ENCODE measurements at regions not wholly inside any gene's neighbourhood (a gene's known extent, or its start where the extent isn't known, plus 50 kb on each side); places are given as distances from the start of the nearest gene placed in this dataset.

DNA sequence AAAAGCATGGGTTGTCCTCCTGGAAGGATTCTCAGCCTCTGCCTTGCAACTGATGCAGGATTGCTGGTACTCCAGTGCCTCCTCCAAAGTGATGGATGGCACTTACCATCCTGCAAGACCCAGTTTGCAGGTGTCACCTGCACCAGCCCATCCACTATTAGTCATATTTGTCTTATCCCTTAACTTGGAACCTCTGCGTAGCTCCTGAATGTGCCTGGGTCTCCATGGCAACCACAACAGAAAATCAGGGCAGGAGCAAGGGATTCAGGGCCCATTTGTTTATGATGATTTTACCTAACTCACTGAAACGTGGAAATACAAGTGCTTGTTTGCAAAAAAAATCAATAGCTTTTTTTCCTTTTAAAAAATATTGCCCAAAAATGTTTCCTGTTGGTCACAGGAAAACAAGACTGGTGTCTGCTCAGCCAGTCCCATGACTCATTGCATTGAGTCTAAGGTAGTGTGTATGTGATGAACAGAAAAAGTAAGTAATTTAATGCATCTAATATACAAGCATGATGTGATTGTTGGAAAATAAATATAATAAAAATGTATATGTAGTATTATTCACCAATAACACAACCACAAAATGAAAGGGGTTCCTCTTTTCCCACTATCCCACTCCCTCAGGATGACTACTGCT lies 1196.3 kb upstream of the TMEM132C start:
- no peak for DNase-seq (ENCODE audit: low read depth, low spot score)

DNA sequence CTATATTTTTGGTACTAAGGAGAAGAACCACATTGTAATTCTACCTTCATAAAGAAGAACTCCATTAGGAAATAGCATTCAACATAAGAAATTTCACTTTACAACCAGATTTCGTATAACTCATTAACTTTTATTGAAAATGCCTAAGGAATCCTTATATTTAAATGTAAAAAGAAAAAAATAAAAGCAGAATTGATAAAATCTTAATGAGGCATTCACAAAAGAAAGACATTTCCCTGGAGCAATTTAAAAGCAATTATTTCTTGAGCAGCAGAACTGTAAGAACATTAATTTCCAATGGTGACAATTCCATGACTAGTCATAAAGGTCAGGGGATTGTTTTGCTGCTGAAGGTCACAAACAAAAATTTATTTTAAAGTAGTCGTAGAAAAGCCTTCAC lies 1192.8 kb upstream of the TMEM132C start:
- no peak for DNase-seq (ENCODE audit: low read depth, low spot score)

DNA sequence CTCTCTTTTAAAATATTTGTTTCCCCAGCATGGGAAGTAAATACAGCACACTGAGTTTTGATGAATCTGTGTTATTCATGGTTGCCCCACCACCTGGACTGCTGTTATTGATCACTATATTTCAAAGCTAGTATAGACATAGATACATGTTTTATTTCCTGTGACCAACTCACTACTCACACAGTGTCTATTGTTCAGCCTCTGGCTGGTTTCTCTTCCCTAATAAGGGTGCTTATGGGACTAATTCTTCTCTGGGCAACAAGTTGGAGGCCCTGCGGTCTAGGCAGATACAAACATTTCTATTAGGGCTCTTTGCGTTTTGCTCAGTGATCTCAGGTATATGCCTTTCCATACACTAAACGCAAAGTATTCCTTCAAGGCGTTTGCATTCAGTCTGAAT lies 1191.0 kb upstream of the TMEM132C start:
- no peak for DNase-seq (ENCODE audit: low read depth, low spot score)

DNA sequence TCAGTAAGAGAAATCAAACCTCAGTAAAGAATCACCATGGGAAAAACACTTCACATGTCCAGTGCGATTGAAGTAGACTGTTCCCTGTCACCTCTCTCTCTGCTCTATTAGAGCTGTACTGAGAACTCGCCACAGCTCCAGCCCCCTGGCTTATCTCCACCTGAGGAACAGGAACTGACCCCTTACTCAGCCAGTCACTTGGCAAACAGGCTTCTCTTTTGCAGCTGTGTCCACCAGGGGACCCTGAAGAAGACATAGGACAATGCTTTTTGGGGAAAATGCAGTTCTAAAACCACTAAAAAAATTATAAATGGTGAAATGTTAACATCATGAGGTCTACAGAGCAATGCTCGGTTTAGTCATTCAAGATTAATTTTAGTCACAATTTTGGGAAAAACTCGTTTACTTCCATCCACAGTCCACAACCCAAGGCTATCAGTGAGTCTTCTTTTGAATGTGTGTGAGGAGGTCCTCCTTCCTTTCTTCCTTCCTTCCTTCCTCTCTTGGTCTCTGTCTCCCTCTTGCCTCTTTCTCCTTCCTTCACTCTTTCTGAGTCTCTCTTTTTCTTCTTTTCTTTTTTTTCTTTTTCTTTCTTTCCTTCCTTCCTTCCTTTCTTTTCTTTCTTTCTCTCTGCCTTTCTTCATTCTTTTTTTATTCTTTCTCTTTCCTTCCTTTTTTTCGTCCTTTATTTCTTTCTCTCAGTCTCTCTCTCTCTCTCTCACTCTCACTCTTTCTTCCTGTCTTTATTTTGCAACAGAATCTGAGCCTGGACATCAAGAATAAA lies 1189.5 kb upstream of the TMEM132C start:
- no peak for DNase-seq (ENCODE audit: low read depth, low spot score)

DNA sequence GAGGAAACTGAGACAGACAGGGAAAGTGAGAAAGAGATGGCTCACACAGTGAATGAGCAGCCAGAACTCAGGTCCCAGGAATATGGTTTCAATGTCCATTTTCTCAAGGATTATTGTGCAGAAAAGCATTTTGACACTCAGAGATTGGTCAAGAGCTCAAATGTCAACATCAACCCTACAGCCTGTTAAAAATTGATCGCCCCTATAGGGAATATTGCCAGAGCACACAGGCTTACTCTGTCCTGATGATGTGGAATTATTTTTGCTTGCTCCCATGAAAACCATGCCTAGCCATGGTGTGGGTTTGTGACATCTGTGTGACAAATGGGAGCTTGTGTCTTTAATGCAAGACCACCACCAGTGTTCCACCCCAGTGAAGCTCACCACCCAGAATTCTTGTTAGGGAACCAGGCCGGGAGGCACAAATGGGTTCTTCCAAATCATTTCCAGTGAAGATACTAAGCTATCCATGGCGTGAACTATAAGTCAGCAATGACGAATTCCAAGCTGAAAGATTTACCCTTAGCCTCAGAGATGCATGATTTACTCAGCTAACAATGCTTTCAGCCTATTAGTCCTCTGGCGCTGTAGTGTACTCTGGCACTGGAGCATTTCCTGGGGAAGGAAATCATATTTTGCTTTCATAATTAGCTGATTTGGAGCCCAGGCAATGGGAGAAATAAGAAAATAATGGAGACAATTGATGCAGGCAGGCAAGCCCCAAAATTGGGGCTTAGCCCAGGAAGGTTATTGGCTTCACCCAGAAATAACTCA lies 1188.2 kb upstream of the TMEM132C start:
- no peak for DNase-seq (ENCODE audit: low read depth, low spot score)

DNA sequence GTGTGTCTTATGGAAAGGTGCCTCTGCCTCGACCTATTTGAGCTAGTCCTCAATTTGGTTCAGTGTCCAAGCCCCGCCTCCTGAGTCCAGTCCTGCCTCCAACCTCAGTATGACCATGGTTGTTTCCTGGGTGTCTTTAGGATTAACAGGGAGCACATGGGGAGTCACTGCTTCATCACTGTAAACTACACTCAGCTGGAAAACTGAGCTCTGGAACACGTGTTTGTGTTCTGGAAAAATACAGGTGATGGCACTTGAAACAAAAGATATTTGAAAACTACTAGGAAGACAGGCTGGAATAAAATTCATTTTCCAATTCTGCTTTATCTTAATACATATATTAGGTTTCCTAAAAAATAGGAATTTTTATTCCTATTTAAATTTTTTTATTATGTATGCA lies 1187.3 kb upstream of the TMEM132C start:
- no peak for DNase-seq (ENCODE audit: low read depth, low spot score)

DNA sequence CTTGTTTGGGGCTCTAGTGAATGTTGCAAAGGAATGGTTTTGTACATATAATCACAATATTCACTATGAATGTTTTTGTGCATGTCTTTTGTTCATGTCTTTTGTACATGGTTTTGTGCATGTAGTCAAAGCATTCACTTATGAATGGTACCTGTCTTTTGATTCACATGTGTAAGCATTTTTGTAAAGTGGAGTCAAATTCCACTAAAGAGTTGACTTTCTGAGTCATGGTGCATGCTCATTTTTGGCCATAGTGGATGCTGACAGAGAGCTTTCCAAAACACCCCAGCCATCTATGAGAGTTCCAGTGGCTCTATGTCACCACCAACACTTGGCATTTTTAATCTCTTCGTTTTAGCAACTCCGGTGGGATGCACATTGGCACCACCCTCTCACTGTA lies 1185.9 kb upstream of the TMEM132C start:
- no peak for DNase-seq (ENCODE audit: low read depth, low spot score)

DNA sequence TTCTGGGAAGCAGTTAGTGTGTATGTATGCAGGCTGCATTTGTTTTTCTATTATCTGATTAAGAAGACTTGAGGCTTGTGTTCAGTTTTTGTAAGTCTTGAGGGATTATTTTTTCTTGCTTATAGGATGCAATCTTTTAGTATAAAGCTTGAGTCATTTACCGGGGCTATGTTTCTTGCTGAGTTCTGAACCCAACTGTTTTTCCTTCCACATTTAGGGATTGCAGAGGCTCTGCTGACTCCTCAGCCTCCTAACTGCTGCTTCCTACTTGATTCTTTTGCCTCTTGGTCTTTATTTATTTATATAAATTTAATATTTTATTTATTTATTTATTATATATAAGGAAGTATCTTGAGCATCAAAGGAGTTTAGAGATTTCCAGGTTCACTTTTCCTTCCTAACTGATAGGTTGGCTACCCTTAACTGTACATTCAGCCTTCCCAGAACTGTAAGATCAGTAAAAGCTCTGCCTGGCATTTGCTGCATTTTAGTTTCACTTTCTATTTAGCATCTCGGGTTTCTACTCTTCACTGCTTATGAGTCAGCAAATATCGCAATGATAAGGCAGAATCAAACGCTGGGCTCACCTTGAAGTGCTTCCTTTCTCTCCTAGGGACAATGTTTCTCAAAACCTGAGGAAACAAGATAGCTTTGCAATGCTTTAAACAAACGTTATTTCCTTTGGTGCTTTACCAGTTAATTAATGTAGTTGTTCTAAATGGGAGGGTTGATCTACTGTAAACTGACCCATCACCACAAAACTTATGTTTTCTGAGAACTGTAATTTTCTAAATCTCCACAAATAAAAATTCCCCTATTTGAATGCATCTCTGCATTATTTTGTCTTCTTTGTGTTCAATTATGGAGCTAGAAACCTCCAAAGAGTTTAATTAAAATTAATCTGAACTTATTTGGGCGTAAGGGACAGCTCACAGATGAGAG lies 1183.7 kb upstream of the TMEM132C start:
- peak; percentile 80 for DNase-seq (ENCODE audit: low read depth, low spot score)

DNA sequence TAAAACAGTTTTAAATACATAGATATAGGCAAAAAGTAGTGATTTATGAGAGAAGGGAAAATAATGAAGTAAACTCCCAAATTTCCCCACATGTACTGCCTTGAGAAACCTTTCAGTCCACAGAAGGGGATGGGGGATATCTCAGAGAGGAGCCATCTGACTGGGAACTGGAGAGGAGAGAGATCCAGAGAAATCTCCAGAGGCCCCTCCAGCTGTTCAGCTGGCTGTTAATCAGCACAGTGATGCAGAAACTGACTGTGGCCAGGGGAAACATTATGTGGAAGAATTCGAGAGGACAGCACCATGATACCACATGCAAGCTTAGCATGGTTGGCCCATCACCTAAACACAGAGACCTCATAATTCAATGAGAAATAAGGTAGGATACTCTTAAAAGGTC lies 1165.9 kb upstream of the TMEM132C start:
- no peak for DNase-seq (ENCODE audit: low read depth, low spot score)

DNA sequence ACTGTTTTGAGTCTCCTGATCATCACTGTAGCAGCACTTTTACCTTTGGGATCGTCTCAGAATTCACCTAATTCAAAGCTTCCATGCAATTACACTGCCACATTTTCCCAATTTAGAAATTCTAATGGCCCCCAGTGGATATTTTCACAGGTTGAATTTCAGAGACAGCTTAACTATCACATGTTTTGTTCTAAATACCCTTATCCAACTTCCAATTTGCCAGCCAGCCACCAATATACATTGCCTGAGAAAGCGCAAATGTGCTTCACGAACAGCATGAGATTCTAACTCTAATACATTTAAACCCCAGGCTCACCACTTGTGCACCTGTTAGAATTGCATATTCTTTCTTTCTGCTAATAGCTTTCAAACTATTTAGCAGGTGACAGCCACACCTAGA lies 1160.9 kb upstream of the TMEM132C start:
- DNase-seq (ENCODE audit: low read depth, low spot score) = no peak

DNA sequence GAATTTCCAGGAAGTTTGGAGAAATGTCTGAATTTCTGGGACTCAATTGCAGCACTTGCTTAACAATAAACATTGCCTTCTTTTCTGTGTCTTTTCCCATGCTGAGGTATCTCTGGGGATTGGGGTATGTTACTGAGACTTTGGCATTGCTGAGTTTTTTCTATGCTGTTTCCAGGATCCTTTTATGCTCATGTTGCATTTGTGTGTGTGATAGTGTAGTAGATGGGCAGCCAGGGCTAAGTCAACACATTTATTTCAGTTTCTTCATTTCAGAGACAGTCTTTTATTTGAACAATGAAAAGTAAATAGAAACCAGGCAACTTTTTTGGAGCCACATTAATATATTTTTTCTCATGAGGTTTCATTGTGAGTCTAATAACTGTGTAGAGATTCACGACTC lies 1160.3 kb upstream of the TMEM132C start:
- no peak for DNase-seq (ENCODE audit: low read depth, low spot score)

DNA sequence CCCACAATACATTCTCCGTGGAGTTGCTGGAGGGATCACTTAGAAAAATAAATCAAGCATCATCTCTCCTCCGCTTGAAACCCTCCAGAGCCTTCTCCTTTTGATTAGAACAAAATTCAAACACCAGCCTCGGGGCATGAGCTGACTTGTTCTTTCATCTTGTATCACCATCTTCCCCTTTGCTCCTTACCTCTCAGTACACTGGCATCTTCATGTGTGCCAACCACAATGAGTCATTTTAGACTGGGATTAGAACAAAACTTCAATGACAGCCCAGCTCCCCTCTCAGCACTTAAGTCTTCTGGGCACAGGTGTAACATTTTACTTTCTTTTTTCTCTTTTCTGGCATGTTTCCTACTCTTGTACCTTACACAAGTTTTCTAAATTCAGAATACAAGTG lies 1159.2 kb upstream of the TMEM132C start:
- DNase-seq (ENCODE audit: low read depth, low spot score) = peak; percentile 36

DNA sequence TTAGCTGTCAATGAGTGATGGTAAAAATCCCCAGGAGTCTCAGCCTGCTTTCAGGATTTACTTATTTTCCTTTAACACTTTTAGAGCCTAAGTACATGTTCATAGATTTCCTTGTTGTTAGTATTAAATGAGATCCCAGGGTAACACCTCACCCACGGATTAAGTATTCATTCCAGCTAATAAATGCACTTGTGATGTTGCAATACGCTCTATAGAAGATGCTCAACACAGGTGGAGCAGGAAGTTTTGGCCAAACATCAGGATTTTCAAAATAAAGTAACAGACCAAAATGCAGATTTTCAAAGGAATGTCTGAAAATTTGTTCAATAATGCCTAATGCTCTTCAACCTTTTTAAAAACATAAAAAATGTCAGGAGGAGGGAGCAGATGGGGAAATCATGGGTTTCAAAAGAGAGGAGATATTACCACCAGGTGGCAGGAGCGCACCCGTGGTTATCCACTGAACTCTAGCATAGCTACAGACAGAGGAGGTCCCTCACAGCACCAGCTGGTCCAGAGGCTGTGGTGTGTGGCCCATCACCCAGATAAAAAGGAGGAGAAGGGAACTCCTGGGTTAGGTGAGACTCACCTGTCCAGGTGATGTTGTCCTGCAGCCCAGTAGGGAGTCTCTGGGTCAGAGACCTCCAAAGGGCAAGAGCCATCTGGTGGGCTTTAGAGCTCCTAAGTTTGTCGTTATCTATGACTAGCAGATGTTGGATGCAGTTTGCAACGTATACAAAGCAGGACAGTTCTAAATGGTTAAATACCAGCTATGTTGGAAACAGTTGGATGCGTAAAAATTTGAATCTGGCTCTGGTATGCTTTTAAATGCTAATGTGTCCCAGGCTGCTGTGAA lies 1158.4 kb upstream of the TMEM132C start:
- peak; percentile 80 for DNase-seq (ENCODE audit: low read depth, low spot score)

DNA sequence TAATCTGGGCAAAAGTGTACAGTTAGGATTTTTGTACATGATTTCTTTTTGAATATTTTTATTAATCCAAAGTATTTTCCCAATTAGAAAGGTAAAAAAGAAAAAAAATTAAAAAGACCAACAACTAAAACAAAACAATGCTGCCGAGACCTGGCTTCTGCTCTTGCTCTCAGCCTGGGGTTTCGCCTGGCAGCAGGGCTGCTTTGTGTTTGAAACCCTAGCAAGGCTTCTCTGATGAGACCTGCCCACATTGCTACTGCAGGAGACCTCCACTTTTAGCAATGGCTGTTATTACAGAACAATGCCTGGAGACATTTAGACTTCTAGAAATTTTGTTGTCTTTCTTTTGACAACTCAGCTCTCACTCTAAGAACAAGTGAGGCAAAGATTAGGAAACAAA lies 1153.0 kb upstream of the TMEM132C start:
- DNase-seq (ENCODE audit: low read depth, low spot score) = no peak

DNA sequence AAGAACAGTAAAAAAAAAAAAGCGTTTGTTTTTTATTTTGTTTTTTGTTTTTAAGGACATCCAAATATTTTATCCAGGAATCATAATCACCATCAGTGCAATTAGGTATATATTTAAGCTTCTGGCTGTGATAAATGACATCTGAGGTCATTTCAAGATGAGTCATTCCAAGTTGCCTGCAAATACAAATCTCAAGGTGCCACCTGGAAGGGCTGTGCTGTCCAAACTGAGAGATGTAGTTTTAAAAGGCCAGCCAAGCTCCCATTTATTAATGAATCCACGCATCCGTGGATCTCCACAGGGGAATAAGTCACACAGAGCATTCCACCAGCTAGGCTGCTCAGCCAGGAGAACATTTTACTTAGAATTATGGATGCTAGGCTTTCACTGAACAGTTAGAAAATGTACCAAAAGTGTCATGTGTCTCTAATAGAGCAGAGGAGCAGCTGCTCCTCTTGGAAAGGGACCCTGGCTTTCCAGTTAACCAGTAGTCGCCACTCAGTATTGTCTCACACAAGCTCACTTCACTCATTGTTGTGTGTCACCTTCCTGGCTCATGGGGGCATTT lies 1151.4 kb upstream of the TMEM132C start:
- DNase-seq (ENCODE audit: low read depth, low spot score) = peak; percentile 14

DNA sequence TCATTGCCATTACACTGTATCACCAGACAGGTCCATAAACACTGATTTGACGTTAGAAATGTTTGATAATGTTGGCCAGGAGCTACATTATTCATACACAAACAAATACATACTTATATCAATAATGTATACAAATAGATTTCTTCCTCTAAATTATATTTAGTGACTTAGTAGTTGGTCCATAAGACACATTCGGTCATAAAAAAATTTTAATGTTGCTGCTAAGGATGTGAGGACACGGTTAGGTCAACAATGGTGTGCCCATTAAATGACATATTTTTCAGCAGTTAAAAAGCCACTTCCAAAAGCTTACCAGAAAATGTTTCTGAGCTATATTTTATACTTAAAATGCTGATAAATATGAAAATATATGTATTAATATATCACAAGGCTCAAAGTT lies 1148.7 kb upstream of the TMEM132C start:
- no peak for DNase-seq (ENCODE audit: low read depth, low spot score)

DNA sequence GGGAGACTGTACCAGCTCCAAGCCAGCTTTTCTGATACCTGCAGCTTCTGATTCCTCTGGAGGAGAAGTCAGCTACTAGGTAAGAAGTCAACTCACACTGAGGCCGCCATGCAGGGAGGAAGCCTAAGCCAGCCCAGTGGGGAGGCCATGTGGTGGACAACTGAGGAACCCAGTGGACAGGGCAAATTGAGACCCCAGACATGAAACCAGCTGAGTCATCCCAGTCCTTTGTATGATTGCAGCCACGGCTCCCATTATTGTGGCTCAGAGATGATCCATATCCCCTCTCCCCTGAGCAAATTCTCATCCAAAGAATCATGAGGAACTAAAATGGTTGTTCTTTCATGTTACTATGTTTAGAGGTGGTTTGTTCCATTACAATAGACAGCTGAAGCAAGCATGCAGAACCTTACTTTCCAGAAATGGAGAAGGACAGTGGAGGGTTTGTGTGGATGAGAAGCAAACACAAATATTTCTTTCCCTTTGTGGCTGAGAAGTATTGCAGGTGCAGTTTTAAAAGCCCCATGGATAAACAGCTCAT lies 1147.3 kb upstream of the TMEM132C start:
- no peak for DNase-seq (ENCODE audit: low read depth, low spot score)

DNA sequence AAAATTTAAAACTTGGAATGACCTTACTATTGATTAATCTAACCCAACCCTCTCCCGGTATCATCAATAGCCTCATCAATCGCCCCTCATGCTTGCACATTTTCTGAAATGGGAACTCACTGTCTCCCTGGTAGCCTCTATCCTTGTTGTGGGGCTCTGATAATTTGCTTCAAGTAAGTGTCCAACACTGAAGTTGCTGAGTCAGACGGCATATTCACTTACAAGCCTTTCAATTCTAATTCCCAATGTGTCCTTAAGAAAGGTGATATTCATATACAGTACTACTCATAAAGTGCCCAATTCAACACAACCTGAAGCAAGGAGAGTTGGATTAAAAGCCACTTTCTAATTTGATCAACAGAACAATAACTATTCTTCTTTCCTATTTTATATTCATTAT lies 1146.1 kb upstream of the TMEM132C start:
- DNase-seq (ENCODE audit: low read depth, low spot score) = no peak

DNA sequence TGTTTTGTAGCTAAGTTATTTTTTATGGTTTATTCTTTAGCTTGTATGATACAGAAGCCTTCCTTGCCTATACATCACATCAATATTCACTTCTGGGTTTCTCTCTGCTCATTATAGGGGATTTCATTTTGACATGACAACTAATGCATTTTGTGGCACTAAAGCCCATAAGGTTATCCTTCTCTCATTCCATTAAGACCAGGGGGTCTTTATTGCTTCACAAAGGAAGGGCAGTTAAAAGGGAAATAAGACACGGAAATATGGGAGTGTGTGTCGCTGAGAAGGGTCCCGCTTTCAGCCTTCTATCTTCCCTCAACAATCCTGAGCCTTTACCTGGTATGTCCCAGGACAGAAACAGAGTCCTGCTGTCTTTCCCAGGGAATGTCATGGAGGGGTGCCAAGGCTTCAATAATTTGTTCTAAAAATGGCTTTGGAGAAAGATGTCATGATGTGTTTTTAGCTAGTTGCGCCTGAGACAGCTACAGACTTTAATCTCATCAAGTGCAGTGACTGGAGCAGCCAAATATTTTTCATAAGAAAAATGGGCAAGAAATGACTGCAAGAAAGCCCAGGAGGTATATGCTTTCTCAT lies 1145.4 kb upstream of the TMEM132C start:
- no peak for DNase-seq (ENCODE audit: low read depth, low spot score)
